Heart left ventricle (tissue), 16 donors: ENCODE measurements at regions not wholly inside any gene's neighbourhood (a gene's known extent, or its start where the extent isn't known, plus 50 kb on each side); places are given as distances from the start of the nearest gene placed in this dataset.

Experiments
- ATAC-seq, 4 donors: fragments of 200-7000 bp; cut with Tn5 transposase; one replicate each; pipeline ENCODE4 v1.9.1; 2020 to 2022; ENCODE audit warnings: moderate library complexity in 4 of 4, mild to moderate bottlenecking in 3 of 4, moderate number of reproducible peaks in 1 of 4
- DNase-seq, 5 donors: peaks; one replicate each; pipeline ENCODE4 v3.0.0-alpha.2; 2020
- H3K27ac ChIP-seq, 12 donors: fragments of 200-600 bp; sonication (generic) in 4 of 12; one replicate each; pipeline versions ENCODE4 v1.5.0 to v1.8.0; 2016 to 2022; ENCODE audit warnings: mild to moderate bottlenecking in 2 of 12
- H3K27me3 ChIP-seq, 9 donors: fragments of 200-600 bp; sonication (generic) in 2 of 9; one replicate each; pipeline versions ENCODE4 v1.5.1 to v1.8.0; 2016 to 2022; ENCODE audit warnings: mild to moderate bottlenecking in 3 of 9
- H3K36me3 ChIP-seq, 9 donors: fragments of 200-600 bp; sonication (generic) in 2 of 9; one replicate each; pipeline versions ENCODE4 v1.5.0 to v1.8.0; 2018 to 2022; ENCODE audit warnings: mild to moderate bottlenecking in 2 of 9
- H3K4me1 ChIP-seq, 12 donors: fragments of 200-600 bp; sonication (generic) in 4 of 12; one replicate each; pipeline versions ENCODE4 v1.5.0 to v1.8.0; 2016 to 2022; ENCODE audit warnings: mild to moderate bottlenecking in 3 of 12
- H3K4me3 ChIP-seq, 12 donors: fragments of 200-600 bp; sonication (generic) in 4 of 12; one replicate each; pipeline versions ENCODE4 v1.5.0 to v1.8.0; 2017 to 2022; ENCODE audit warnings: mild to moderate bottlenecking in 9 of 12, moderate library complexity in 4 of 12
- H3K9me3 ChIP-seq, 12 donors: fragments of 200-600 bp; sonication (generic) in 4 of 12; one replicate each; pipeline versions ENCODE4 v1.5.0 to v1.8.0; 2016 to 2022; ENCODE audit warnings: mild to moderate bottlenecking in 1 of 12
- CTCF ChIP-seq, 12 donors: fragments of 200-600 bp; sonication (generic) in 4 of 12; IDR thresholded peaks; one replicate each; pipeline versions ENCODE4 v1.5.0 to v1.8.0; 2018 to 2022; ENCODE audit warnings: antibody characterized with exemption in 12 of 12, mild to moderate bottlenecking in 5 of 12
- POLR2A ChIP-seq, 2 donors: fragments of 450-650 bp; IDR thresholded peaks; one replicate each; pipeline ENCODE4 v1.6.1; 2017; ENCODE audit warnings: antibody characterized with exemption in 2 of 2, mild to moderate bottlenecking in 2 of 2, moderate library complexity in 2 of 2
- WGBS, 4 donors: extraction: QIAGEN DNeasy Blood & Tissue Kit in 2 of 4; methylation state at CpG; one replicate each; pipeline versions ENCODE4 v1.1.5 to v1.1.7; 2013 to 2018; 5-methylcytosine and 5-hydroxymethylcytosine counted together
- intact Hi-C, 10 donors: fragments of 100-400 bp; cut with DNase I; formaldehyde crosslinking; loops; one replicate each; pipeline versions ENCODE4 v1.11.1 to v1.14.2; 2022
- donor health status: ischemic (EF 13 %, LVEDD 7.1; RV severe dilation, severe dysfunction).
- donor health status: healthy with polysubstance abuse.
- donor health status: DM: no; HTN: yes; CAD: no.
- donor health status: DM: no; HTN: no; CAD: no.
- donor health status: ischemic (EF 25% LVEDD 6.9; RV normal size, moderate dysfunction).
- donor health status: ischemic (EF 25% LVEDD 5.7; RV mildly dilated, moderate dysfunction).
- donor health status: healthy.
- donor health status: DM: yes; HTN: yes; CAD: no.
- donor health status: ischemic (EF 35%, LVEDD 5.7; RV mildly dilated, moderate dysfunction).
- donor health status: nonischemic (EF 11% LVEDD 7.7; RV severe dilation, severe dysfunction).
- donor health status: DM: yes; HTN: yes; CAD: no.
- donor health status: PGD.
- donor health status: ischemic (EF 29% LVEDD 5.4; RV normal size, mild dysfunction).
- donor health status: nonischemic (EF 23%, LVEDD 6.1; RV moderate dilation, normal function).

GRCh38 chr13:88395804-88396203 is 724.6 kb downstream of the SLITRK5 start:
- TF ChIP-seq CTCF (IDR thresholded peaks at IDR 0.05), result no peak
- no peak for TF ChIP-seq POLR2A (IDR thresholded peaks at IDR 0.05)
- Histone ChIP-seq H3K27ac (no peak overlapping the region), H3K9me3 (peaks cover 0 to 32% (median 0%) of the 10 kb centered on the region in 12 donors), H3K27me3 (no peaks in the 10 kb centered on the region), H3K4me1 (no peaks in the 10 kb centered on the region), H3K36me3 (no peaks in the 10 kb centered on the region), H3K4me3 (no peak overlapping the region)
- intact Hi-C loops, result no loop called here
- DNase-seq, result no peak
- no peak for ATAC-seq

- H3K27me3 ChIP-seq, result no peaks in the 10 kb centered on the region
- ATAC-seq, result no peak
- intact Hi-C loops, result no loop called here
- WGBS, 4 donors, result 67 to 87% (median 76%) methylated on average over 2 of the region's 2 CpGs
- H3K27ac ChIP-seq, result no peak overlapping the region
- H3K4me3 ChIP-seq, result no peak overlapping the region
- peaks cover 0 to 5% (median 0%) of the 10 kb centered on the region in 12 donors for H3K9me3 ChIP-seq
- H3K4me1 ChIP-seq, result no peaks in the 10 kb centered on the region
- H3K36me3 ChIP-seq, result no peaks in the 10 kb centered on the region
- DNase-seq, result no peak
- TF ChIP-seq CTCF (IDR thresholded peaks at IDR 0.05) (no peak), POLR2A (IDR thresholded peaks at IDR 0.05) (no peak)
Observed at GRCh38 chr13:88411696-88412095, 740.5 kb downstream of the SLITRK5 start.

GRCh38 chr13:88417801-88418200 is 746.6 kb downstream of the SLITRK5 start:
- no peaks in the 10 kb centered on the region for H3K27me3 ChIP-seq
- WGBS, 4 donors, result 58 to 90% (median 85%) methylated on average over 1 of the region's 1 CpG
- ATAC-seq (no peak), DNase-seq (no peak)
- H3K4me1 ChIP-seq, result no peaks in the 10 kb centered on the region
- peaks cover 0 to 5% (median 0%) of the 10 kb centered on the region in 12 donors for H3K9me3 ChIP-seq
- TF ChIP-seq POLR2A (IDR thresholded peaks at IDR 0.05) (no peak), CTCF (IDR thresholded peaks at IDR 0.05) (no peak)
- H3K4me3 ChIP-seq, result no peak overlapping the region
- intact Hi-C loops, result no loop called here
- H3K27ac ChIP-seq, result no peak overlapping the region
- no peaks in the 10 kb centered on the region for H3K36me3 ChIP-seq

GRCh38 chr13:88424463-88424862 is 753.3 kb downstream of the SLITRK5 start:
- ATAC-seq (no peak), DNase-seq (no peak)
- TF ChIP-seq CTCF (IDR thresholded peaks at IDR 0.05), result no peak
- no peak for TF ChIP-seq POLR2A (IDR thresholded peaks at IDR 0.05)
- Histone ChIP-seq H3K4me1 (no peaks in the 10 kb centered on the region), H3K9me3 (peaks cover 0 to 23% (median 14%) of the 10 kb centered on the region in 12 donors), H3K4me3 (no peak overlapping the region), H3K27ac (no peak overlapping the region), H3K36me3 (no peaks in the 10 kb centered on the region), H3K27me3 (no peaks in the 10 kb centered on the region)
- intact Hi-C loops, result no loop called here
